ENCODE measurements at regions not wholly inside any gene's neighbourhood (a gene's known extent, or its start where the extent isn't known, plus 50 kb on each side); places are given as distances from the start of the nearest gene placed in this dataset.
A peak's percentile ranks its signal among the peaks of the same experiment; 100 is the strongest.

DNA sequence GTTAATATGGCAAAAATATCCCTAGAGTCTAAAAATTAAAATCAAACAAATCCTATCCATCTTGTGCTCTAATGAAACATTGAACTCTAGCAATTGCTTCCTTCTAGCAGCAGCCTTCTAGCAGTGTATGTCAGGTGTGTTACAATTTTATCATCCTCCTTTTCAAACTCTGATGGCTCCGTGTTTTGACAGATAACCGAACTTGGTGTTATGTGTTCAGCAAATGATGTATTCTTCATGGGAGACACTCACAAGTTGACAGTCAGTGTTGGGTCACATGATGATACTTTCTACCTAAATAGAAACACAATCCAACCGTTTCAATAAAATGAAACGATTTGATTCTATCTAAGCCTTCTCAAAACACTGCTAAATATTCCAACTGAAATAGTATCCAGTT is 525.3 kb upstream of the NOVA1 start:
- DNase-seq, result no peak

GRCh38 chr14:27127838-27128237 is 530.0 kb upstream of the NOVA1 start:
- DNase-seq, result no peak

DNA sequence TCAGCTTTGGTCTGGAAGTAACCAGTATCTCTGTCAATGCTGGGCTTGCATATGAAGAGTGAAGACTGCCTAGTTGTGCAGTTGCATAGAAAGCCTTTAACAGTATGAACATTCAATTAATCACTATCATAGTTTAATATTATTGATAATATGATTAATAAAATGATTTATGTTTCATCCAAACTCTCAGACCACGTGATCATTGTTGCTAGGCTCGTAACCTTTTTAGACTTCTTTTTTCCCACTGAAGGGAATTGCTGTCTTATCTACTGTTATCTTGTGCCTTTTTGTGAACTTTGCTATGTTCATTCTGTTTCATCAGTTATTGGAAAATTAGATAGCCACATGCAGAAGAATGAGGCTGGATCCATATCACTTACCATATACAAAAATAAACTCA is 536.4 kb upstream of the NOVA1 start:
- no peak for DNase-seq

GRCh38 chr14:27145170-27145569 is 547.3 kb upstream of the NOVA1 start:
- DNase-seq, result no peak

- no peak for DNase-seq
Observed at GRCh38 chr14:27148143-27148542, 550.3 kb upstream of the NOVA1 start.

DNA sequence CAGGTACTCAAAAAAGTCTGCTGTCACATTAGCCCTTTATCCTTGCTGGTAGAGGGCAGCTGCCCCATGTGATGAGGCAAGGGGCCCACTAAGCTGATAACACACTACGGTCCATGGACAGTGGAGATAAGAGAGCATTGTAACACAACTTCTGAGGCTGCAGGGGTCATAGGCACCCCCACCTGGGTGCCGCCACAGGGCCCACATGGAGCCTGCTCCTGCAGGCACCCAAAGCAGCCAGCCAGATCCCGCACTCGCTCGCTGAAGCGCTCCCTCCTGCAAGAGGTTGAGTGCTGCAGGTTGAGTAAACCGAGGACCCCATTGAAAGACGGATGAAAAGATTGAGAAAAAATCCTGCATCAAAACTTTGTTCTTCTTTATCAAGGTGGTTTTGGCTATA is 566.3 kb upstream of the NOVA1 start:
- no peak for DNase-seq

DNA sequence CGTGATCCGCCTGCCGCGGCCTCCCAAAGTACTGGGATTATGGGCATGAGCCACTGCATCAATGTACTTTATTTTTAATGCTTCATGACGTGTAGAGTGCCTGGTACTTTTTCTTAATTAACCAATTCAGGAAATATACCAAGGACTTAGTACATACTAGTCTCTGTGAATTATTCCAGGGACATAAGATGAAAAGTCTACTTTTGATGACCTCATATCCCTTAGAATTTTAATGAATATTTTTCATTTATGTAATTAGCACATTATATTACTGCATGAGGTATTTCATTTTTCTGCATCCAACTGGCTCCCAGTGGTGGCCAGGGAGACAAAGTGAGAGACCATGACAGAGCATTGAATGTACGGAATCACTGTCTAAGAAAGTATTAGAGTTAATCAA is 577.7 kb upstream of the NOVA1 start:
- DNase-seq, result no peak

DNA sequence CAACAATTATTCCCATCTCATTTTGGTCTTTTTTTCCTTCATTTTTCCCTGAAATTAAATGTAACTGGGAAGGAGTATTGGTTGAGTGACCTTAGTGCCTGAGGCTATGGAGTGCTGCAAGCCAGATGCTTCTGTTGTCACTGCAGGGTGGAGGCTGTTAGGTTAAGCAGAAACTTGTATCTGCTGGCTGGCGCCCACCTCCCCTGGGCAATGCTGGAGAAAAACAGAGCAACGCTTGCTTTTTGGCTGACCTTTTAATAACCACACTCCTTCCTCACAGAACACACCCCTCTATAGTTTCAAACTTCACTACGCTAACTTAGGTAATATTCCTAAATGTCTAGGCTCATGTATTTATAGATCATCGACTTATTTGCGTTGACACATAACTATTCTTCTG is 583.5 kb upstream of the NOVA1 start:
- peak; percentile 30 for DNase-seq

- DNase-seq, result no peak
Observed at GRCh38 chr14:27184427-27184826, 586.6 kb upstream of the NOVA1 start.

- DNase-seq, result no peak
Observed at GRCh38 chr14:27186048-27186447, 588.2 kb upstream of the NOVA1 start.

- no peak for DNase-seq
Observed at GRCh38 chr14:27187136-27187535, 589.3 kb upstream of the NOVA1 start.

DNA sequence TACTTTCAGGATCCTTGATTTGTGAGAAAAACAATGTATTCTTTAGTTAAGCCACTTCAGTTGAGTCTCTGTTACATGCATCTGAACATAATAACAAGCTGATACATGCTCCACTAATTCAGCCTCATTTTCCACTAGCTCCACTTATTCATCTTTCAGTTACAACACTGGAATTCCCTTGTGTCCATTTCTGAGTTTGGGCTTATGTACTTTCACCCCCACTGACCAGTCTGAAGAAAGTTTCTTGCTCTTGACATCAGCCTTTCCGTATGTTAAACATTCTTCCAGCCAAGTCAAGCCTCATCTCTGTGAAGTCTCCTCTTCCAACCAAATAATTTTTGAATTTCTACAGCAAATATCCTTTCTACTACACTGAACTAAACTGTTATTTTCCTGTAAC is 592.5 kb upstream of the NOVA1 start:
- DNase-seq, result no peak

- DNase-seq, result no peak
Observed at GRCh38 chr14:27199272-27199671, 601.4 kb upstream of the NOVA1 start.

DNA sequence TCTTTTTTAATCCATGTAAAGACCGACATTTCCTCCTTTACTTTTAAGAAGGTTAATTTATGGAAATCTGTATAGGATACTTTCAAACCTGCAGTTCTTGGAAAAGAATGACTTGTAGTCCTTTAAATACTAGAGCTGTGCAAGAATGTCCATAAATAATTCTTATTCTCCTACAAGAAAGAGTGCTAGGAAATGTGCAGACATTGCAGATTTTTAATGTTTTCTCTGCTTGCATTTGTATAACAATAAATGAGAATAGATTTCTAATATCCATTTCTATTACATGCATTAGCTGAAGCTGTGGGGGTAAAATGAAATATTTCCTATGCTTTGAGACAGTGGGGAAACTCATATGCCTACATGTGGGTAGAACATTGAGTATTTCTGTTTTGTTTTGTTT is 607.2 kb upstream of the NOVA1 start:
- DNase-seq, result no peak

DNA sequence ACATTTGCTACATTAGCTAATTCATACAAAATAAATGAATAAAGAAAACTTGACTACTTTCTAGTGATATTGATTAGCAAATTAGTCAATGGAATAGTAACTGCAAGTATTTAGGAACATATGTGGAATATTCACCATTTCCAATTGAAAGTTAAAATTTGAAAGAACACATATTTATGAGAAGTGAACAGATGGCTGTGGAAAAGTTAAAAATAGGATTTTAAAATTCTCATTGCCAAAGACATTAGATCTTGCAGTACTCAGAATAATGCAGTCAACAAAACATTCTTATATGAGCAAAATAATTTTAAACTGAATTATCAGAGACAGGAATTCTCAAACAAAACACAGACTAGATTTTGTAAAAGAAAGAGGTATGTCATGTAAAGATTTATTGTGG is 613.9 kb upstream of the NOVA1 start:
- DNase-seq, result no peak

GRCh38 chr14:27222671-27223070 is 624.8 kb upstream of the NOVA1 start:
- DNase-seq, result no peak

DNA sequence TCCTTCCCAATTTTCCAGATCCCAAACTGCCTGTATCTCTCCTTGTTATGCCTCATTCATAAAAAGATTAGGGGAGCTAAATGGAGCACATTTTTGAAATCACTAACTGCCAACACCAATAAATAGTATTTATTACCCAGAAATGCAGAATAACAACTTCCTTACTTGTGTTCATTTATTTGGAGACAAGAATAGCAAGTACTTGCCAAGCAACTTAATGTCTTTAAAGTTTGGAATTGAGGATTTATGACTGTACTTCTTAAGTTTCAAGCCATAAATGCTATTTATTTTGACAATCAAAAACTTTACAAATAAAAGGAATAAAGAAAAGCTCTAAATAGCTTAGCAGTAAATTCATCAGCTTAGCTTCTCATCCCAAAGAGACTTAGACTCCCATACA is 626.1 kb upstream of the NOVA1 start:
- DNase-seq, result no peak

DNA sequence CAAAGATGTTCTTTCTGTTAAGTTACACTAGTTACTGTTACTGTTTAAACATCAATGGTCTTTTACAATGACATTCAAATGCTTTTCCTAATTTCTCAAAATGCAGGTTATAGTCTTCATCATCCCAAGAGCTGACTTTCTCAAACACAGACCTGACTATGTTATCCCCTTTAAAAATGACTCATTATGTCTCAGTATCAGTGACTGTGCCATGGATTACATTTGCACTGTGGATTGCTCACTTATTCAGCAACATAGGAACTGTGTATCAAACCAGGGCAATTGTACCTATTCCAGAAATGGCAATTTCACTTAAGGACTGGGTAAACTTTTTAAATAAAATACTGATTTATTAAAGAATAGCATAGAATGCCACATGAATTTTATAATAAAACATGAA is 630.2 kb upstream of the NOVA1 start:
- DNase-seq, result no peak

- DNase-seq, result no peak
Observed at GRCh38 chr14:27234331-27234730, 636.5 kb upstream of the NOVA1 start.

GRCh38 chr14:27236601-27237000 is 638.8 kb upstream of the NOVA1 start:
- DNase-seq, result no peak

DNA sequence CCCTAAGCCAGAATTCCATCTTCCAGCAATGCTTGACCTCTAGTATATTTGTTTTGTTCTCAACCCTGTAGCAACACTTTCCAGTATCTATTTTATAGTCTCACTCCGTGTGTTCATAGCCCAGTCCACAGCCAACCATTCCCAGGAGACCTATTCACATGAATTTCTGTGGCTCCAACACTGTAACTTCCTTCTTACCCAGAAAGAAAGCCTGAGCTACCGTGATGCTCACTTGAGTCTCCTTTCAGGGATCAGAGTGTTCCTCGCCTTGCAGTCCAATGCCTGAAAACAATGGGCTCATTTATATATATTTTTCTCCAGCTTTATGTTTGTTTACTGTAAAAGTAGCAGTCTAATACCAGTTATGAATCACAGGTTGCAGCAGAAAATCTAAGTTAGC is 645.0 kb upstream of the NOVA1 start:
- DNase-seq, result no peak

- no peak for DNase-seq
Observed at GRCh38 chr14:27243365-27243764, 645.5 kb upstream of the NOVA1 start.

- no peak for DNase-seq
Observed at GRCh38 chr14:27245947-27246346, 648.1 kb upstream of the NOVA1 start.

- DNase-seq, result no peak
Observed at GRCh38 chr14:27253966-27254365, 656.1 kb upstream of the NOVA1 start.

DNA sequence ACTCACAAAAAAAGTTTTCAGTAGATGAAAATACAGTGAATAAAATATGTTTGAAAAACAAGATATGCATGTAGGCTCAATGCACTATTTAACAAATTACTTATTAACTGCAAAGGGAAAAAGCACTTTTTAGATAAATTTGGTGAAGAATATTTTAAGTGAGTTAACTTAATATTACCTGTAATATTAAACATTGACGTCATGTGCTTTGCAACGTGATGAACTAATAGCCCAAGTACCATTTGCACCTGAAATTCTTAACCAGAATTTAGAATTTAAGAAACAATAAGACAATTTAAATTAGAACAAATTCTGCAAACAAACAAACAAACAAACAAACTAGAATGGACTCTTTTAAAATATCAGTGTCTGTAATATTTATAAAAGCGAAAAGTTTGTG is 659.0 kb upstream of the NOVA1 start:
- DNase-seq, result no peak

DNA sequence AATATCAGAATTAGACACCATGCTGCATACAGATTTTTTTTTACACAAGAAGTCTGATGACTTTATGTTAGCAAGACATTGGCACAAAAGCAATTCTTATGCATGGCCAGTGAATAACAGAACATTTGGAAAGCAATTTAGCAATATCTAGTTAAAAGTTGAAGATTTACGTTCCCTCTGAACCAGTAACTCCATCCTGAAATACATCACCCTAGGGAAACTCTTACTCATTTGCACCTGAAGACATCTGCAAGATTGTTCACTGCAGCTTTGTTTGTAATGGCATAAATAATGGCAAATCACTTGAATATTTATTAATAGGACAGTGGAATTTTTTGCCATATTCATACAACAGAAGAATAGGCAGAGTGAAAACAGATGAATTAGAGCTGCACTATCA is 670.0 kb upstream of the NOVA1 start:
- DNase-seq, result no peak
